GM18868 (cell line): ENCODE measurements at regions not wholly inside any gene's neighbourhood (a gene's known extent, or its start where the extent isn't known, plus 50 kb on each side); places are given as distances from the start of the nearest gene placed in this dataset.
"Not testable (repeated sequence)": the region's sequence is repeated elsewhere in the genome, so short reads cannot be mapped to it uniquely, and the experiment has no call there.

Experiments used
- ATAC-seq: cut with Tn5 transposase; IDR thresholded peaks from one replicate; pipeline ENCODE4 v1.9.1; 2021; ENCODE audit warnings: mild to moderate bottlenecking, moderate library complexity; ENCODE audit not compliant: unreplicated experiment

DNA sequence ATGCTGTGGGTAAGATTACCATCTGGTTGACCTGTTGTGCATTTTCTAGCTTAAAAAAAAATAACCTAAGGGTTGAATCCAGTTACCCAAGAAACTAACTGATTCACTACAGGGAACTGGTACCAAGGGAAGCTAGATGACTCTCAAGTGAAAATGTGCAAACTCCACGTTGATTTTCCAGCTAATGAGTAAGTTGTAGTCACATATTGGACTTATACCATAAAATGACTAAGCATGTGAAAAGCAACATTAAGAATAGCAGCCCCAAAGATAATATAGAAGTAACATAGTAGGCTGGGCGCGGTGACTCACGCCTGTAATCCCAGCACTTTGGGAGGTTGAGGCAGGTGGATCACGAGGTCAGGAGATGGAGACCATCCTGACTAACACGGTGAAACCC lies 270.9 kb downstream of the SPRY1 start:
- ATAC-seq = no peak

DNA sequence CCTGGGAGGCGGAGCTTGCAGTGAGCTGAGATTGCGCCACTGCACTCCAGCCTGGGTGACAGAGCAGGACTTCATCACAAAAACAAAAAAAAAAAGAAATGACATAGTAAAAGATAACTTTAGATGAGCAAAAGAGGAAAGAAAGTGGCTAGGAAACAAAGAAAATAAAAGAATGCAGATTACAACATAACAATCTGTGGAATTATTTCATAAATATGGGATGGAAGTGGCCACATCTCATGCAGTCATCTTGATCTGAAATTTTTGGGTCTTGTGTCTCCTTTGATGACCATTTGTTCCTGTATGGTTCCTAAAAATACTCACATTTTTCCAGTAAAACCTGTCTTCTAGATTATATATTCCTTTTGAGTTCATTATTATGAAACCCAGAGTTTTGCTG lies 271.4 kb downstream of the SPRY1 start:
- ATAC-seq = no peak

GRCh38 chr4:123671636-123672404 lies 275.2 kb downstream of the SPRY1 start:
- peak; percentile 95 for ATAC-seq

- no peak for ATAC-seq
Observed at GRCh38 chr4:123672987-123673386, 276.4 kb downstream of the SPRY1 start.

- no peak for ATAC-seq
Observed at GRCh38 chr4:123673971-123674370, 277.4 kb downstream of the SPRY1 start.

- ATAC-seq = no peak
Observed at GRCh38 chr4:123674762-123675465, 278.3 kb downstream of the SPRY1 start.

DNA sequence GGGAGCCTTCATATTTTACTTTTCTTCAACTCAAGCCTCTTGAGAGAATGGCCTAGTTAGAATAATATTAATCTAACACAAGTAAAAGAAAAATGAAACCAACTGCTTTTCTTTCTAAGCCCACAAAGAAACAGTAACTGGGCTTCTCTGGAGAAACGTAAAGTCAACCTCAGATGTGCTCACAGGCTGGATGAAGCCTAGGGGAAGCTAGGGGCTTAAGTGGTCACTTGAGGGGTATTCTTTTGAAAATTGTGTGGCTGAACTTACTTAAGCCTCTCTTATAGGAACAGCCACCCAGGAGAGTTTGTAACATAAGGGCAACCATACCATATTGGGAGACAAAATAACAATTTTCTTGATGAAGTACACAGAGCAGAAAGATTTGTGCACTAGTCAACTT lies 279.0 kb downstream of the SPRY1 start:
- no peak for ATAC-seq

- no peak for ATAC-seq
Observed at GRCh38 chr4:123676071-123676889, 279.7 kb downstream of the SPRY1 start.

DNA sequence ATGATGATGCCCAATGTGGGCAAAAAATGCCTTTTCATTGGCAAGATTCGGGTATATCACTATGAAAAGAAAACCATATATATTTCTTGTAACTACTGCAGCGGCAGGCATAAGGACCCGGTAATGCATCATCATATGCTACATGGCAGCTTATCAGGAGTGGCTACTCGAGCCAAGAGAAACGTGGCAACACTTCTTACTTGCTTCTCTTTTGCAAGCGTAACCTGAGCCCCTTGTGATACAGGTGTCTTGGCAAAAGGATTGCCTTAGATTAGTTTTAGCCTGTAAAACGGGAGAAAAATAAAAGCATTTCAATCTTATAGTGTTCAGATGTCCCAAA lies 280.3 kb downstream of the SPRY1 start:
- no peak for ATAC-seq

DNA sequence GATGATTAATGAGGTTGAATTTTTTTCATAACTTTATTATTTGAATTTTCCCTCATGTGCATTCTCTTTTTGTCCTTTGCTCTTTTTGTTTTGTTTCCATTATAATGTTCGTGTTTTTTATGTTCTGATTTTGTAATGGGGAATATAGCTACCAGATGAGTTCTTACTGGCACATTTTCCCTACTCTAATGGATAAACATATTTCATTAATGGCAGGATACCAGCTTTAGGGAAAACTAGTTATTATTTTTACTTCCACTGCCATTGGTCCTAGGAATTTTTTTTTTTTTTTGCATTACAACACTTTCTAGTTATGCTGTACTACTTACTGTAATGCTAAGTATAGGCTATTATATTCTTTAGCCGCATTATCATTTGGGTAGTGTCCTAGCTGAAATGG lies 286.3 kb downstream of the SPRY1 start:
- no peak for ATAC-seq

DNA sequence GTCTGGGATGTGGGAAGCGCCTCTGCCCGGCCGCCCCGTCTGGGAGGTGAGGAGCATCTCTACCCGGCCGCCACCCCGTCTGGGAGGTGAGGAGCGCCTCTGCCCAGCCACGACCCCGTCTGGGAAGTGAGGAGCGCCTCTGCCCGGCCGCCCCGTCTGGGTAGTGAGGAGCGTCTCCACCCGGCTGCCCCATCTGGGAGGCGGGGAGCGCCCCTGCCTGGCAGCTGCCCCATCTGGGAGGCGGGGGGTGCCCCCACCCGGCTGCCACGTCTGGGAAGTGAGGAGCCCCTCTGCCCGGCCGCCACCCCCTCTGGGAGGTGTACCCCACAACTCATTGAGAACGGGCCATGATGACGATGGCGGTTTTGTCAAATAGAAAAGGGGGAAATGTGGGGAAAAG lies 288.3 kb downstream of the SPRY1 start:
- not testable (repeated sequence) for ATAC-seq

DNA sequence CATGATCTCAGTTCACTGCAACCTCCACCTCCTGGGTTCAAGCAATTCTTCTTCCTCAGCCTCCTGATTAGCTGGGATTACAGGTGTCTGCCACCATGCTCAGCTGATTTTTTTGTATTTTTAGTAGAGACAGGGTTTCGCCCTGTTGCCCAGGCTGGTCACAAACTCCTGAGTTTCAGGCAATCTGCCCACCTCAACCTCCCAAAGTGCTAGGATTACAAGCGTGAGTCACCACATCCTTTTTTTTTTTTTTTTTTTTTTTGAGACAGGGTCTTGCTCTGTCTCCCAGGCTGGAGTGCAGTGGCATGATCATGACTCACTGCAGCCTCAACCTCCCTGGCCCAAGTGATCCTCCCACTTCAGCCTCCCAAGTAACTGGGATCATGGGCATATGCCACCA lies 298.9 kb downstream of the SPRY1 start:
- not testable (repeated sequence) for ATAC-seq

DNA sequence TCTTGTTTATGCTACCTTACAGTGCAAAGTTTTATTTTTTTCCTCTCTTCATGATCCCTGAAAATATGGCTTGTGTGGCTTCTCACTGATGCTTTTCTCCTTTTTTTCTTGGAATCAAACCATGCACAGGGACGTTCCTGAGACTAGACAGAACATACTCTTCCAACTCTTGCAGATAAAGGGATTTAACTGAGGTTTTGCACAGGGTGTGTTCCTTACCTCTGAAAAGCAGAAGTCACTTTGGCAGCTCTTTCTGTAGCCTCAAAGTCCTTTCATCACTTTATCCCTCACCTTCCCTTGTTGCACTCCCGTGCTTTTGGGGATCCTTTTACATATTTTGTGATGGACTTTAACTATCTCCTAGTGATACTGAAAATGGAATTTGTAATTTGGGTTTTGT lies 300.1 kb downstream of the SPRY1 start:
- no peak for ATAC-seq

DNA sequence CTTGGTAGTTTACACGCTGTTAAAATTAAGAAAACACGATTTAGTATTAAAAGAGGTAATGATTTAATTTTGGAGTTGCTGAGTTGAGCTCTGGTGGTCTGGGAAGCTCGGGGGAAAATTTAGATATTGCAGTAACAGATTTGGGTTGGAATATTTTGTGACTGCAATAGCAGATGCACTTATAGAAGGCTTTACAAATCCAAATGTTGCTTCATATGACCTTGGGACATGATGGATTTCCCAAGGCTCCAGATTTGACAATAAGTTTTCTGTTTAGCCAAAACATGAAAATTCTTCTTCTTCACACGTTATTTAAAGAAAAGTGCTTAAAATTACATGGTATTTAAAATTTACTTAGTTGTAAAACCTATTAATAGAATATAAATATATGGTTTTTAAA lies 302.0 kb downstream of the SPRY1 start:
- ATAC-seq = no peak

- ATAC-seq = no peak
Observed at GRCh38 chr4:123699880-123700771, 303.5 kb downstream of the SPRY1 start.

GRCh38 chr4:123701131-123701575 lies 304.6 kb downstream of the SPRY1 start:
- ATAC-seq = no peak

- no peak for ATAC-seq
Observed at GRCh38 chr4:123705419-123705818, 308.8 kb downstream of the SPRY1 start.

- ATAC-seq = no peak
Observed at GRCh38 chr4:123706973-123707372, 310.4 kb downstream of the SPRY1 start.

- ATAC-seq = no peak
Observed at GRCh38 chr4:123708902-123709301, 312.3 kb downstream of the SPRY1 start.

- no peak for ATAC-seq
Observed at GRCh38 chr4:123709336-123709735, 312.7 kb downstream of the SPRY1 start.

- ATAC-seq = no peak
Observed at GRCh38 chr4:123731035-123731434, 334.4 kb downstream of the SPRY1 start.
